ENCODE measurements at regions not wholly inside any gene's neighbourhood (a gene's known extent, or its start where the extent isn't known, plus 50 kb on each side); places are given as distances from the start of the nearest gene placed in this dataset.

DNA sequence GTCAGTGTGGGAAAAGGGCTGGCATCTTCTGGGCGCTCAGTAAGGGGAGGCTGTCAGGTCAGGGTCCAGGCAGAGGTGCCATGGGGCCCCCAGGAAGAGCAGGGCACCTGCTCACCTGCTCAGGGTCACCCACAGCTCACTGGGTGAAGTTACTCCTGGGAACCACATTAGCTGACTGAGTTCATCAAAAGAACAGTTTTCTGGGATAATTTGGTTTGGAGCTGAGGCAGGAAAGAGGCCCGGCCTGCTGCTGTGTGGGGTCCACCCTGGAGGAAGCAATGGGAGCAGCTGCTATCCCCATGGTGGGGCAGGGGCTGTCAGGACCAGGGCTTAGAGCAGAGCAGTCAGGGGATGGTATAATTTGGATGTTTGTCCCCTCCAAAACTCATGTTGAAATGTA is 97.2 kb upstream of the GPC1 start:
- H3K36me3 Mint-ChIP-seq, result no peaks in the 10 kb centered on the region

DNA sequence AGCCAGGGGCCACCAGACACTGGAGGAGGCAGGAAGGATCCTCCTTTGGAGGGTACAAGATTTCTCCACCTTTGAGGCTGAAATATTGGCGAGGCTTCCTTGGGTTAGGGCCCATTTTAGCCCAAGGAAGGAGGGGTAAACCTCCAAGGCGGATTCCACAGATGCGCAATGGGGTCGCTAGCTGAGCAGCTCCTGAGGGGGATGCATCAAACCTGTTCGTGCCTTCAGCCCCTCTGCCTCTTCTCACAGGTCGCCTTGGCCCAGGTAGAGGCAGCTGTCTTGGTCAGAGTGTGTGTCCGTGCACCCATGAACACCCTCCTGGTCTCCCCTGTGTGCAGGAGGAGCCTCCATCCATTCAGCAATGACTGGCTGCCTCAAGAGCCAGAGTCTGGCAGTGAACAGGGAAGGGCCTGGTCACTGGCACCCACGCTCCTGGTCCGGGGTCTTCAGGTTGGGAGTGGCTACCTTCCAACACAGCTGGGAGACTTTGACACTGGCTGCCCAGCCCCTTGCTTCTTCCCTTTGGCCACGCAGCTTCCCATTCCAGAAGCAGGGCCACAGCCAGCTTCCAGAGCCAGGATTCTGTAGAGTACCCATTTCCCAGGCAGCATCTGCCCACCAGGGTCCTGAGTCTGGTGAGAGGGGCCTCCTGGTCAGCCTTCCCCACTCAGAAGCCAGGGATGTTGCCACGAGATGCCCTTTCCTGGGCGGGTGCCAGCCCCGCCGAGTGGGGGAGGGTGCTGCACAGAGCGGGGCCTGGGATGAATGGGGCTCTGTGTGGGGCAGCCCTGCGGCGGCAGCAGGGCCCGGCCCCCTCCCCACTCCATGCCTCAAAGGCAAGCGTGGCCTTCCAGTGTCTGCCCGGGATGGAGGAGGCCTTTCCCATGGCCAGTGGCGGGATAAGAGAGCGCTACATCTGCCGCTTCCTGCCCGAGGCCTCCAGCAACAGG is 95.8 kb upstream of the GPC1 start:
- no peak for TF ChIP-seq EZH2 (IDR thresholded peaks at IDR 0.05)
- TF ChIP-seq EZH2phosphoT487 (IDR thresholded peaks at IDR 0.05), result no peak
- TF ChIP-seq, protein P1, sequence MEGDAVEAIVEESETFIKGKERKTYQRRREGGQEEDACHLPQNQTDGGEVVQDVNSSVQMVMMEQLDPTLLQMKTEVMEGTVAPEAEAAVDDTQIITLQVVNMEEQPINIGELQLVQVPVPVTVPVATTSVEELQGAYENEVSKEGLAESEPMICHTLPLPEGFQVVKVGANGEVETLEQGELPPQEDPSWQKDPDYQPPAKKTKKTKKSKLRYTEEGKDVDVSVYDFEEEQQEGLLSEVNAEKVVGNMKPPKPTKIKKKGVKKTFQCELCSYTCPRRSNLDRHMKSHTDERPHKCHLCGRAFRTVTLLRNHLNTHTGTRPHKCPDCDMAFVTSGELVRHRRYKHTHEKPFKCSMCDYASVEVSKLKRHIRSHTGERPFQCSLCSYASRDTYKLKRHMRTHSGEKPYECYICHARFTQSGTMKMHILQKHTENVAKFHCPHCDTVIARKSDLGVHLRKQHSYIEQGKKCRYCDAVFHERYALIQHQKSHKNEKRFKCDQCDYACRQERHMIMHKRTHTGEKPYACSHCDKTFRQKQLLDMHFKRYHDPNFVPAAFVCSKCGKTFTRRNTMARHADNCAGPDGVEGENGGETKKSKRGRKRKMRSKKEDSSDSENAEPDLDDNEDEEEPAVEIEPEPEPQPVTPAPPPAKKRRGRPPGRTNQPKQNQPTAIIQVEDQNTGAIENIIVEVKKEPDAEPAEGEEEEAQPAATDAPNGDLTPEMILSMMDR (IDR thresholded peaks at IDR 0.05), result no peak
- Histone ChIP-seq H3K79me2 (ENCODE audit: low read depth) (no peaks in the 10 kb centered on the region), H4K20me1 (ENCODE audit: low read depth) (no peaks in the 10 kb centered on the region), H3K4me2 (no peak overlapping the region), H3K9ac (no peak overlapping the region), H3K9me3 (ENCODE audit: low read depth) (no peaks in the 10 kb centered on the region), H3K27ac (no peak overlapping the region), H3F3A (ENCODE audit: low read depth) (no peaks in the 10 kb centered on the region), H3K27me3 (no peaks in the 10 kb centered on the region), H3K36me3 (no peaks in the 10 kb centered on the region), H3K4me3 (no peak overlapping the region), H3K4me1 (no peaks in the 10 kb centered on the region), H2AFZ (replicated peaks) (no peak overlapping the region)
- Mint-ChIP-seq H3K27ac (no peak overlapping the region), H3K9me3 (peaks cover 16% of the 10 kb centered on the region), H3K4me3 (no peak overlapping the region), H3K4me1 (peaks cover under 1% of the 10 kb centered on the region), H3K36me3 (no peaks in the 10 kb centered on the region), H3K27me3 (ENCODE audit: insufficient read depth, low read depth) (peaks cover 2% of the 10 kb centered on the region)
- DNase-seq (ENCODE audit: low spot score), result no peak

More for the DNA sequence above, 97.2 kb upstream of the GPC1 start:
- no peak for DNase-seq (ENCODE audit: low spot score)
- TF ChIP-seq, protein P1 (IDR thresholded peaks at IDR 0.05), result no peak
- TF ChIP-seq EZH2 (IDR thresholded peaks at IDR 0.05), result no peak
- Histone ChIP-seq H3K27ac (no peak overlapping the region), H3K9ac (no peak overlapping the region), H3K36me3 (no peaks in the 10 kb centered on the region), H3K4me1 (no peaks in the 10 kb centered on the region), H3K27me3 (no peaks in the 10 kb centered on the region), H3K9me3 (ENCODE audit: low read depth) (no peaks in the 10 kb centered on the region), H3F3A (ENCODE audit: low read depth) (no peaks in the 10 kb centered on the region), H3K79me2 (ENCODE audit: low read depth) (no peaks in the 10 kb centered on the region), H2AFZ (replicated peaks) (no peak overlapping the region), H4K20me1 (ENCODE audit: low read depth) (no peaks in the 10 kb centered on the region), H3K4me3 (no peak overlapping the region), H3K4me2 (no peak overlapping the region)
- Mint-ChIP-seq H3K27me3 (ENCODE audit: insufficient read depth, low read depth) (peaks cover 2% of the 10 kb centered on the region), H3K9me3 (peaks cover 8% of the 10 kb centered on the region), H3K4me1 (peaks cover 4% of the 10 kb centered on the region), H3K4me3 (no peak overlapping the region), H3K27ac (no peak overlapping the region)

DNA sequence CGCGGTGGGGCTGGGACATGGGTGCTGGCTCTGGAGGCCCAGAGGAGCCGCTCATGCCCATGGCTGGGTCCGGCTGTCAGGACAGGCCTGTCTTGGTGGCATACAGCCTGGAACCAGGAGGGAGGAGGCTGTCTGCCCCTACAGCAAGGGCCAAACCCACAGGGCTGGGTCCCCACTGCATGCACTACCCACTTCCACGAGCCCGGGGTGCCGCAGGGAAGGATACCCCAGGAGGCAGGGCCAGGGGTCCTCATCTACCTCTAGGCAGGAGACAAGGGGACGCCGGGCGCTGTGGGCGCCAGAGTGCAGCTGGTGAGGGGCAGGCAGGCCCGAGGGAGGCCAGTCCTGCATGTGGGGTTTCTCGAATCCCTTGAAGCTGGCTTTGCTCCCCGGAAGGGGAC is 95.1 kb upstream of the GPC1 start:
- Mint-ChIP-seq H3K4me3 (no peak overlapping the region), H3K4me1 (no peaks in the 10 kb centered on the region)

More for the DNA sequence above, 95.1 kb upstream of the GPC1 start:
- Histone ChIP-seq H3K79me2 (ENCODE audit: low read depth) (no peaks in the 10 kb centered on the region), H3K27ac (no peak overlapping the region), H2AFZ (replicated peaks) (no peak overlapping the region), H3K4me2 (no peak overlapping the region), H3F3A (ENCODE audit: low read depth) (no peaks in the 10 kb centered on the region), H3K4me1 (no peaks in the 10 kb centered on the region), H4K20me1 (ENCODE audit: low read depth) (no peaks in the 10 kb centered on the region), H3K4me3 (no peak overlapping the region), H3K9ac (no peak overlapping the region), H3K9me3 (ENCODE audit: low read depth) (no peaks in the 10 kb centered on the region), H3K27me3 (no peaks in the 10 kb centered on the region), H3K36me3 (no peaks in the 10 kb centered on the region)
- no peaks in the 10 kb centered on the region for H3K36me3 Mint-ChIP-seq
- H3K9me3 Mint-ChIP-seq, result peaks cover 20% of the 10 kb centered on the region
- H3K27ac Mint-ChIP-seq, result no peak overlapping the region
- peaks cover 2% of the 10 kb centered on the region for H3K27me3 Mint-ChIP-seq (ENCODE audit: insufficient read depth, low read depth)
- TF ChIP-seq, protein P1 (IDR thresholded peaks at IDR 0.05), result no peak
- TF ChIP-seq EZH2phosphoT487 (IDR thresholded peaks at IDR 0.05), result no peak
- TF ChIP-seq EZH2 (IDR thresholded peaks at IDR 0.05), result no peak
- DNase-seq (ENCODE audit: low spot score), result no peak
